HG02678 (cell line): ENCODE measurements at regions not wholly inside any gene's neighbourhood (a gene's known extent, or its start where the extent isn't known, plus 50 kb on each side); places are given as distances from the start of the nearest gene placed in this dataset.
"Not testable (repeated sequence)": the region's sequence is repeated elsewhere in the genome, so short reads cannot be mapped to it uniquely, and the experiment has no call there.

Experiments used
- ATAC-seq: cut with Tn5 transposase; IDR thresholded peaks from one replicate; pipeline ENCODE4 v1.9.1; 2021; ENCODE audit warnings: mild to moderate bottlenecking, moderate library complexity; ENCODE audit not compliant: unreplicated experiment

GRCh38 chr12:131333621-131334440, 377.1 kb upstream of the SFSWAP start:
- no peak for ATAC-seq

GRCh38 chr12:131334835-131335234, 376.1 kb upstream of the SFSWAP start:
- ATAC-seq = no peak

GRCh38 chr12:131335456-131335855, 375.4 kb upstream of the SFSWAP start:
- no peak for ATAC-seq

- ATAC-seq = not testable (repeated sequence)
Measured at GRCh38 chr12:131337861-131338260, 373.0 kb upstream of the SFSWAP start.

- ATAC-seq = no peak
Measured at GRCh38 chr12:131340616-131341210, 370.2 kb upstream of the SFSWAP start.

- not testable (repeated sequence) for ATAC-seq
Measured at GRCh38 chr12:131341608-131342007, 369.3 kb upstream of the SFSWAP start.

- ATAC-seq = not testable (repeated sequence)
Measured at GRCh38 chr12:131343436-131343835, 367.5 kb upstream of the SFSWAP start.

- not testable (repeated sequence) for ATAC-seq
Measured at GRCh38 chr12:131344715-131345520, 366.0 kb upstream of the SFSWAP start.

GRCh38 chr12:131345521-131346436, 365.1 kb upstream of the SFSWAP start:
- ATAC-seq = no peak

- ATAC-seq = no peak
Measured at GRCh38 chr12:131346555-131347344, 364.1 kb upstream of the SFSWAP start.

- ATAC-seq = no peak
Measured at GRCh38 chr12:131347345-131347714, 363.6 kb upstream of the SFSWAP start.

- no peak for ATAC-seq
Measured at GRCh38 chr12:131347732-131348131, 363.2 kb upstream of the SFSWAP start.

- no peak for ATAC-seq
Measured at GRCh38 chr12:131348231-131348630, 362.7 kb upstream of the SFSWAP start.

GRCh38 chr12:131348646-131349045, 362.2 kb upstream of the SFSWAP start:
- ATAC-seq = no peak

GRCh38 chr12:131349397-131350127, 361.3 kb upstream of the SFSWAP start:
- ATAC-seq = no peak

- no peak for ATAC-seq
Measured at GRCh38 chr12:131350943-131351318, 360.0 kb upstream of the SFSWAP start.

GRCh38 chr12:131351319-131352028, 359.4 kb upstream of the SFSWAP start:
- ATAC-seq = no peak

GRCh38 chr12:131352296-131352900, 358.5 kb upstream of the SFSWAP start:
- no peak for ATAC-seq
